HG02588 (cell line): ENCODE measurements at regions not wholly inside any gene's neighbourhood (a gene's known extent, or its start where the extent isn't known, plus 50 kb on each side); places are given as distances from the start of the nearest gene placed in this dataset.
"Not testable (repeated sequence)": the region's sequence is repeated elsewhere in the genome, so short reads cannot be mapped to it uniquely, and the experiment has no call there.

ENCODE experiments used
- ATAC-seq: cut with Tn5 transposase; IDR thresholded peaks from one replicate; pipeline ENCODE4 v1.9.1; 2021; ENCODE audit warnings: mild to moderate bottlenecking, moderate library complexity; ENCODE audit not compliant: unreplicated experiment

GRCh38 chr4:170724191-170724590 is 634.4 kb upstream of the AADAT start:
- ATAC-seq: no peak

- no peak for ATAC-seq
Observed at GRCh38 chr4:170723171-170723570, 633.4 kb upstream of the AADAT start.

GRCh38 chr4:170721812-170722373 is 632.1 kb upstream of the AADAT start:
- no peak for ATAC-seq

- ATAC-seq: no peak
Observed at GRCh38 chr4:170716868-170717267, 627.1 kb upstream of the AADAT start.

GRCh38 chr4:170705907-170706306 is 616.2 kb upstream of the AADAT start:
- ATAC-seq: no peak

- no peak for ATAC-seq
Observed at GRCh38 chr4:170700064-170700463, 610.3 kb upstream of the AADAT start.

GRCh38 chr4:170698334-170698733 is 608.6 kb upstream of the AADAT start:
- peak; percentile 63 for ATAC-seq

- ATAC-seq: peak; percentile 37
Observed at GRCh38 chr4:170697845-170698244, 608.1 kb upstream of the AADAT start.

- peak; percentile 2 for ATAC-seq
Observed at GRCh38 chr4:170697045-170697444, 607.3 kb upstream of the AADAT start.

GRCh38 chr4:170691168-170691567 is 601.4 kb upstream of the AADAT start:
- no peak for ATAC-seq

GRCh38 chr4:170687751-170688150 is 598.0 kb upstream of the AADAT start:
- ATAC-seq: no peak

GRCh38 chr4:170685701-170686100 is 595.9 kb upstream of the AADAT start:
- ATAC-seq: not testable (repeated sequence)

GRCh38 chr4:170682558-170683294 is 593.0 kb upstream of the AADAT start:
- no peak for ATAC-seq

GRCh38 chr4:170682087-170682486 is 592.3 kb upstream of the AADAT start:
- not testable (repeated sequence) for ATAC-seq

- ATAC-seq: peak; percentile 58
Observed at GRCh38 chr4:170675568-170676262, 586.0 kb upstream of the AADAT start.

GRCh38 chr4:170674176-170674575 is 584.4 kb upstream of the AADAT start:
- ATAC-seq: no peak

- ATAC-seq: no peak
Observed at GRCh38 chr4:170672381-170672965, 582.7 kb upstream of the AADAT start.

GRCh38 chr4:170671171-170671570 is 581.4 kb upstream of the AADAT start:
- ATAC-seq: no peak

- ATAC-seq: no peak
Observed at GRCh38 chr4:170667814-170668213, 578.1 kb upstream of the AADAT start.

GRCh38 chr4:170666909-170667308 is 577.2 kb upstream of the AADAT start:
- ATAC-seq: peak; percentile 78

GRCh38 chr4:170662250-170662649 is 572.5 kb upstream of the AADAT start:
- ATAC-seq: no peak

GRCh38 chr4:170657761-170658160 is 568.0 kb upstream of the AADAT start:
- ATAC-seq: no peak
